Effector memory CD8-positive, alpha-beta T cell (primary cell): ENCODE measurements at regions not wholly inside any gene's neighbourhood (a gene's known extent, or its start where the extent isn't known, plus 50 kb on each side); places are given as distances from the start of the nearest gene placed in this dataset.
"Not testable (repeated sequence)": the region's sequence is repeated elsewhere in the genome, so short reads cannot be mapped to it uniquely, and the experiment has no call there.

Experiments used
- ATAC-seq: fragments of 150-1000 bp; cut with Tn5 transposase; replicated peaks from 2 replicates; pipeline ENCODE4 v1.10.0; 2021; ENCODE audit warnings: mild to moderate bottlenecking, moderate library complexity
- DNase-seq, 3 experiments: peaks; one replicate each; pipeline ENCODE4 v3.0.0; 2021
- H3K27ac Mint-ChIP-seq, 2 donors: one replicate each; pipeline ENCODE4 v1.8.0; 2022; ENCODE audit warnings: mild to moderate bottlenecking in 2 of 2, mixed read lengths in 2 of 2, moderate library complexity in 2 of 2
- H3K27me3 Mint-ChIP-seq, 2 donors: one replicate each; pipeline ENCODE4 v1.8.0; 2022; ENCODE audit warnings: mixed read lengths in 2 of 2
- H3K36me3 Mint-ChIP-seq: one replicate; pipeline ENCODE4 v1.8.0; 2022; ENCODE audit warnings: mild to moderate bottlenecking, moderate library complexity, mixed read lengths; ENCODE audit not compliant: insufficient read depth
- H3K4me1 Mint-ChIP-seq, 2 donors: one replicate each; pipeline ENCODE4 v1.8.0; 2022; ENCODE audit warnings: low read depth in 2 of 2, mixed read lengths in 2 of 2
- H3K4me3 Mint-ChIP-seq, 2 donors: one replicate each; pipeline ENCODE4 v1.8.0; 2022; ENCODE audit warnings: mild to moderate bottlenecking in 2 of 2, mixed read lengths in 2 of 2, moderate library complexity in 2 of 2
- H3K9me3 Mint-ChIP-seq, 2 donors: one replicate each; pipeline ENCODE4 v1.8.0; 2022; ENCODE audit warnings: mixed read lengths in 2 of 2

GRCh38 chr20:43832096-43832816, 82.4 kb upstream of the TOX2 start:
- H3K27me3 Mint-ChIP-seq = peaks cover 21 to 94% of the 10 kb centered on the region in 2 donors
- H3K27ac Mint-ChIP-seq = no peak overlapping the region
- no peaks in the 10 kb centered on the region for H3K9me3 Mint-ChIP-seq
- DNase-seq (no peak), ATAC-seq (no peak)
- H3K4me3 Mint-ChIP-seq = no peak overlapping the region
- no peaks in the 10 kb centered on the region for H3K36me3 Mint-ChIP-seq
- H3K4me1 Mint-ChIP-seq = peaks cover 0 to under 1% of the 10 kb centered on the region in 2 donors

DNA sequence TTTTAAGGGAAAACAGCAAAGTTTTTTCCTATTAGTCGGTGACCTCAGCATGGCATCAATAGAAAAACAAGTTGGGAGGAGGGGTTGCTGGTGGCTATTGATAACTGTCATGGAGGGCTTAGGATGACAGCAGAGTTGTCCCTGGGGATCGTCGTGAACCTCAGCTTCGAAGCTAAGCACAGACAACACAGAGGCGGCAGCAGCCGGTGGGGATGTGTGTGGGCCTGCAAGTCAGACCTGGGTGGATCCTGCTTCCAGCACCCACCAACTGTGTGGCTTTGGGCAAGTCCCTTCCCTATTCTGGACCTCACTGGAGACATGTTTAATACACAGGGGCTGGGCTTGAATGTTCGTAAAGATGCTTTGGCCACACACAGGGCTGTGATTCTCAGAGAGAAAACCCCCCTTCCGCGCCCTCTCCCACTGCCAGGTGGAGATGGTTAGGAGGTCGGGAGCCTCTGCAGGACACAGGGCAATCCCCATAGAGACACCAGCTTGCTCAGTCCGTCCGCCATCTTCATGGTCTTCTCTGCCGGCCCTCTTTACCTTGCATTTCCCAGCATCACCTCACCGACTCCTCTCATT, 83.1 kb upstream of the TOX2 start:
- peaks cover 21 to 97% of the 10 kb centered on the region in 2 donors for H3K27me3 Mint-ChIP-seq
- H3K9me3 Mint-ChIP-seq = no peaks in the 10 kb centered on the region
- no peaks in the 10 kb centered on the region for H3K4me1 Mint-ChIP-seq
- ATAC-seq (no peak), DNase-seq (no peak)
- no peak overlapping the region for H3K4me3 Mint-ChIP-seq
- no peaks in the 10 kb centered on the region for H3K36me3 Mint-ChIP-seq
- no peak overlapping the region for H3K27ac Mint-ChIP-seq

GRCh38 chr20:43830883-43831282, 83.8 kb upstream of the TOX2 start:
- Mint-ChIP-seq H3K9me3 (no peaks in the 10 kb centered on the region), H3K36me3 (no peaks in the 10 kb centered on the region), H3K27ac (no peak overlapping the region), H3K4me1 (no peaks in the 10 kb centered on the region), H3K27me3 (peaks cover 21 to 98% of the 10 kb centered on the region in 2 donors), H3K4me3 (no peak overlapping the region)
- ATAC-seq (no peak), DNase-seq (no peak)

DNA sequence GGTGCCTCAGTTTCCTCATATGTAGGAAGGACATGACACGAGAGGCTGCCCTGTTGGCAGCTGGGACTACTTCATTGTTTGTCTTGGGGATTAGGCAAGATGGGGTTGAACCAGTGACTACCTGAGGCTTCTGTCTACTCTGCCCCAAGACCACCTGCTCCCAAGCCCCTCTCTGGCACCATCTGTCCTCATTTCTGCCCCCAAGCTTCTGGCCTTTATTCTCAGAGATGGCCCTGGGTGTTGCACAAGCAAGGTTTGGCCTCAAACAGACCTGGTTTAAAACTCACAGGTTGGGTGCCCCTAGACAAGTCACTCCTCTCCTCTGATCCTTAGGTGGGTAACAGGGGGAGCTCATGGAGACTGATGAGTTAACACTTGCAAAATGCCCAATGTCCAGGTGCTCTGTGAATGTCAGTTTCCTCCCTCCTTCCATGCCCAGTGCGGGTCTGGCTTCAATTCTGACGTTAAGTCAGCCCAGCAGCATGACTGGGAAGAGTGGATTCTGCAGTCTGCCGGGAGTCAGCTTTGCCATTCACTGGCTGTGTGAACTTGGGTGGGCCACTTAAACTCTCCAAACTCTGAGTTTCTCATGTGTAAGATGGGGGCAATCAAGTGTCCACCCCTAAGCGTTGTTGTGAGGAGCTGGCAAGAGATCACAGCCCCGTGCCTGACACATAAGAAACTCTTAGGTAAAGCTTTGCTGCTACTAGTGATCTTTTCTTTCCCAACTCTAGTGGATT, 84.5 kb upstream of the TOX2 start:
- DNase-seq = no peak
- Mint-ChIP-seq H3K9me3 (no peaks in the 10 kb centered on the region), H3K27ac (no peak overlapping the region), H3K36me3 (no peaks in the 10 kb centered on the region), H3K27me3 (peaks cover 21 to 99% of the 10 kb centered on the region in 2 donors), H3K4me1 (no peaks in the 10 kb centered on the region), H3K4me3 (no peak overlapping the region)
- ATAC-seq = no peak

GRCh38 chr20:43827940-43828562, 86.6 kb upstream of the TOX2 start:
- no peak overlapping the region for H3K4me3 Mint-ChIP-seq

GRCh38 chr20:43826943-43827342, 87.7 kb upstream of the TOX2 start:
- not testable (repeated sequence) for H3K27ac Mint-ChIP-seq, H3K4me1 Mint-ChIP-seq, ATAC-seq, H3K4me3 Mint-ChIP-seq, H3K36me3 Mint-ChIP-seq, DNase-seq, H3K9me3 Mint-ChIP-seq
- peaks cover 15 to 89% of the 10 kb centered on the region in 2 donors for H3K27me3 Mint-ChIP-seq

More at GRCh38 chr20:43827940-43828562, 86.6 kb upstream of the TOX2 start:
- Mint-ChIP-seq H3K36me3 (no peaks in the 10 kb centered on the region), H3K4me1 (no peaks in the 10 kb centered on the region), H3K9me3 (no peaks in the 10 kb centered on the region), H3K27me3 (peaks cover 15 to 95% of the 10 kb centered on the region in 2 donors), H3K27ac (peak overlapping the region; percentile 28 to 55)
- DNase-seq (no peak), ATAC-seq (no peak)

DNA sequence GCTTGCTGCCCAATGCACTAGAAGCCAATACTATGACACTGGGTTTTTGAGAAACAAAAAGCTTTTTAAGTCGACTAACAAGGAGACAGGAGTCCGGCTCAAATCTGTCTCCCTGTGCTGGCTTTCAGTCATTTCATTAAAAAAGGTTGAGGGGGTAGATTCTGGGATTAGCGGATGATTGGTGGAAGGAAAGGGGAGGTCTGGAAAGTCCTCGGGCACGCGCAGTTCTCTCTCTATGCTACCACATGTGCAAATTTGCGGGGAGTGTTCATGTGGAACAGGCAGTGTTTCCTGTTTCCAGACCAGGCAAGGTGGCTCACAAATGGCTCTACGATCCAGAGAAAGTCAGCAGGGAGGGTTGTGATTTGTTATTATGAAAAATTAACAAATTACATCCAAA, 89.1 kb upstream of the TOX2 start:
- no peak for ATAC-seq
- Mint-ChIP-seq H3K4me3 (no peak overlapping the region), H3K36me3 (peaks cover 2% of the 10 kb centered on the region), H3K27ac (no peak overlapping the region), H3K4me1 (no peaks in the 10 kb centered on the region), H3K27me3 (peaks cover 12 to 75% of the 10 kb centered on the region in 2 donors), H3K9me3 (no peaks in the 10 kb centered on the region)
- no peak for DNase-seq

DNA sequence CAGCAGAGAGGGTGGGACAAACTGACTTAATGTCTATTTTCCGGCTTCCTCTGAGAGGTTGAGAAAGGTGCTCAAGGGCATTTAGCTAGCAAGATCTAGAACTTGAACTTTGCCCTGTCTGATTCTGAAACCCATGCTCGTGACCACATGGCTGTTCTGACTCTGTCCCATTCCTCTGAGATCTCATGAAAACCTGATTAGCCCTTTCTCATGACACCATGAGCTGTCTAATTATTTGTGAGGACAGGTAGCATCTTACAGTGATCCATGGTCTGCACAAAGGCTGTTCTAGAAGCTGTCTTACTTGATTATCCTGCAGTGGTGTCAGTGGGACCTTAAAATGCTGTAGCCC, 89.6 kb upstream of the TOX2 start:
- no peak for ATAC-seq
- Mint-ChIP-seq H3K4me1 (no peaks in the 10 kb centered on the region), H3K36me3 (peaks cover 2% of the 10 kb centered on the region)

GRCh38 chr20:43824309-43825050, 90.2 kb upstream of the TOX2 start:
- Mint-ChIP-seq H3K4me3 (no peak overlapping the region), H3K4me1 (no peaks in the 10 kb centered on the region), H3K9me3 (no peaks in the 10 kb centered on the region), H3K36me3 (peaks cover 2% of the 10 kb centered on the region), H3K27me3 (peaks cover 11 to 64% of the 10 kb centered on the region in 2 donors), H3K27ac (no peak overlapping the region)
- DNase-seq (no peak), ATAC-seq (no peak)

More for the DNA sequence above, 89.6 kb upstream of the TOX2 start:
- H3K9me3 Mint-ChIP-seq = no peaks in the 10 kb centered on the region
- H3K4me3 Mint-ChIP-seq = no peak overlapping the region
- no peak overlapping the region for H3K27ac Mint-ChIP-seq
- H3K27me3 Mint-ChIP-seq = peaks cover 11 to 70% of the 10 kb centered on the region in 2 donors
- no peak for DNase-seq

DNA sequence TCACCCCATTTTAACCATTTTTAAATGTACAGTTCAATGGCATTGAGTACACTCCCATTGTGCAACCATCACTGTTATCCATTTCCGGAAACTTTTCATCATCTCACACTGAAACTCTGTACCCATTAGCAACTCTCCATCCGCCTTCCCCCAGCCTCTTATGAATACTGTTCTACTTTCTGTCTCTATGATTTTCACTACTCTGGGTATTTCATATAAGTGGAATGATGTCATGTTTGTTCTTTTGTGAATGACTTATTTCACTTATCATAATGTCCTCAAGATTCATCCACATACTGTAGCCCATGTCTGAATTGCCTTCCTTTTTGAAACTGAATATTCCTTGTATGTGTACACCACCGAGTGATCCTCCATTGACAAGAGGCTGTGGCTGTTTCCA, 92.9 kb upstream of the TOX2 start:
- ATAC-seq = no peak
- Mint-ChIP-seq H3K27ac (no peak overlapping the region), H3K4me1 (no peaks in the 10 kb centered on the region), H3K36me3 (peaks cover 2% of the 10 kb centered on the region), H3K27me3 (peaks cover 0 to 37% of the 10 kb centered on the region in 2 donors), H3K4me3 (no peak overlapping the region), H3K9me3 (no peaks in the 10 kb centered on the region)
- no peak for DNase-seq

GRCh38 chr20:43820731-43821330, 93.8 kb upstream of the TOX2 start:
- DNase-seq = no peak
- Mint-ChIP-seq H3K27ac (peak overlapping the region in 1 of 2 donors; percentile 17), H3K36me3 (peaks cover 2% of the 10 kb centered on the region), H3K9me3 (no peaks in the 10 kb centered on the region), H3K4me1 (no peaks in the 10 kb centered on the region), H3K4me3 (no peak overlapping the region), H3K27me3 (peaks cover 0 to 28% of the 10 kb centered on the region in 2 donors)
- ATAC-seq = no peak

DNA sequence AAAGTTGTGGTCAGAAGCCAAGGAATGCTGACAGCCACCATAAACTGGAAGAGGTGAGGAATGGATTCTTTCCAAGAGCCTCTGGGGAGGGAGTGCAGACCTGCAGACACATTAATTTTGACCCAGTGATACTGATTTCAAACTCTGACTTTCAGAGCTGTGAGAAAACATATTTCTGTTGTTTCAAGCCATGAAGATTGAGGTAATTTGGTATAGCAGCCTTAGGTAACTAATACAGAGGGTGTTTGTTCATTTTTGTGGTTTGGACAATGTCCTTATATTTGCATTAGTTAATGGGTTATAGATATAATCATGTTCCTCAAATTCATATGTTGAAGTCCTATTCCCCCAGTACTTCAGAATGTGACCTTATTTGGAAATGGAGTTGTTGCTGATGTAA, 85.4 kb upstream of the GTSF1L start:
- Mint-ChIP-seq H3K4me3 (no peak overlapping the region), H3K27ac (no peak overlapping the region), H3K9me3 (peaks cover 4 to 14% of the 10 kb centered on the region in 2 donors), H3K4me1 (no peaks in the 10 kb centered on the region), H3K36me3 (no peaks in the 10 kb centered on the region), H3K27me3 (peaks cover 9 to 14% of the 10 kb centered on the region in 2 donors)
- DNase-seq = no peak
- no peak for ATAC-seq
